ENCODE measurements at regions not wholly inside any gene's neighbourhood (a gene's known extent, or its start where the extent isn't known, plus 50 kb on each side); places are given as distances from the start of the nearest gene placed in this dataset.
"Not testable (repeated sequence)": the region's sequence is repeated elsewhere in the genome, so short reads cannot be mapped to it uniquely, and the experiment has no call there.

DNA sequence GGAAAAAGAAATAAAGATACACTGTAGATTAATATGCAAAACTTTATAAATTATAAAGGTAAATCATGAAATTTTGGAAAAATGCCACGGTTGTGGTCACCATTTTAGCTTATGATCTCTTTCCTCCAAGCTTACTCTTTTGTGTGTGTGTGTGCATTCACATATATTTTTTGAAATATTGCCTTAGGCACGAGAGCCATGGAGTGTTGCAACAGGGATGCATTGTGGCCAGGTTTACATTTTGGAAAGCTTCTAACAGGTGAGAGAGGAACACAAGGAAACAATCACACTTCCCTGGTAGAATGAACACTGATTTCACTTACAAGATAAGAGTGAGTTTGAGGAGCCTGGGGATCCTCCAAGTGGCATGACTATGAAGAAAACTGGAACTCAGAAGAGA is 214.5 kb upstream of the TENT5A start:
- no peak for DNase-seq (ENCODE audit: low spot score)

DNA sequence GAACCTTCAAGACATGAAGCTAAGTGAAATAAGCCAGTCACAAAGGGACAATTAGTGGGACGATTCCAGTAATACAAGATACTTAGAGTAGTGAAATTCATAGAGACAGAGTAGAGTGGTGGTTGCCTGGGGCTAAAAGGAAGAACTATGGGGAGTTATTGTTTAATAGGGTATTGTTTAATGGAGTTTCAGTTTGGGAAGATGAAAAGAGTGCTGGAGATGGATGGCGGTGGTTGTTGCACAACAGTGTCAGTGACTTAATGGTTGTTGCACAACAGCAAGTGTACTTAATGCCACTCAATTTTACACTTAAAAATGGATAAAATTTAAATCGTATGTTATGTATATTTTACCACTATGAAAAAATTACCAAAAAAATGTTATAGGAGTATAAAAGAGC is 209.7 kb upstream of the TENT5A start:
- DNase-seq (ENCODE audit: low spot score): no peak

DNA sequence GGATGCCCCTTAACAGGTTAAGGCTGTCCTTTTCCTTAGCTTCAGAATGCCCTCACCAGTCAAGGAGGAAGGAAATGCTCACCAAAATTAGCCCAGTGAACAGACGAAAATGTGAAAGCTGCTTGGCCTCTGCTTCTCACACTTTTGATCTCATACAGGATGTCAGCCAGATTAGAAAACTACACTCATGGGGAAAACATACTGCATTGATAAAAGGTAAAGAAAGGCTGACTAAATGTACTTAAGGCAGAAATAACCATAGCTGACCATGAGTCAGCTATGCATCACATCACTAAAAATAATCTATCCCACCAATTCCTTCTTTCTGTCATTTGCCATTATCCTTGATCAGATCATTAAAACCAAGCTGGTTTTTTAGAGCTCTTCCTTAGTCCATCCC is 198.4 kb upstream of the TENT5A start:
- no peak for DNase-seq (ENCODE audit: low spot score)

DNA sequence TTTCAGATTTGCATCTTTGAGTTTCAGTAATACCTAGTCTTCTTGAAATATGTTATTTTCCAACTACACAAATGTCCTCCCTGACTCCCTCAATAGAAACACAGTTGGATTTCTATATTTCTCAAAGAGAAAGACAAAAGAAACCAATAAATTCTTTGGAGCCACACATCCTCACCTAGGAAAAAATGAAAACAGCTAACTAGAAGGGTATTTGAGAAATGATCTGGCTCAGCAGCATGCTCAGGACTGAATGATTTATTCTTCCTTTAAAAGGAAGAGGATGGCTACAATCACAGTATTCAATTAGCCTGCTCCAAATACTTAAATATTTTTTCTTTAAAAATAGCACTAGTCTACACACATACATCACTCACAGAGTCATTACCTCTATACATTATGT is 196.4 kb upstream of the TENT5A start:
- no peak for DNase-seq (ENCODE audit: low spot score)

DNA sequence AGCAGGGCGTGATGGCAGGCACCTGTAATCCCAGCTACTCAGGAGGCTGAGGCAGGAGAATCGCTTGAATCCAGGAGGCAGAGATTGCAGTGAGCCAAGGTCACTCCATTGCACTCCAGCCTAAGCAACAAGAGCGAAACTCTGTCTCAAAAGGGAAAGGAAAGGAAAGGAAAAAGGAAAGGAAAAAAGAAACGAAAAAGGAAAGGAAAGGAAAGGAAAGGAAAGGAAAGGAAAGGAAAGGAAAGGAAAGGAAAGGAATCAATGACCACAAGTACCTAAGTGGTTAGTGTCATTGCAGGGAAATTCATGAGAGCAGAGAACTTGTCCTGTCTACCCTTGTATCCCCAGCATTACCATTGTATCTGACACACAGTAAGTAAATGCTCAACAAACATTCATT is 195.7 kb upstream of the TENT5A start:
- DNase-seq (ENCODE audit: low spot score): not testable (repeated sequence)

GRCh38 chr6:81944661-81945060 is 192.2 kb upstream of the TENT5A start:
- no peak for DNase-seq (ENCODE audit: low spot score)

DNA sequence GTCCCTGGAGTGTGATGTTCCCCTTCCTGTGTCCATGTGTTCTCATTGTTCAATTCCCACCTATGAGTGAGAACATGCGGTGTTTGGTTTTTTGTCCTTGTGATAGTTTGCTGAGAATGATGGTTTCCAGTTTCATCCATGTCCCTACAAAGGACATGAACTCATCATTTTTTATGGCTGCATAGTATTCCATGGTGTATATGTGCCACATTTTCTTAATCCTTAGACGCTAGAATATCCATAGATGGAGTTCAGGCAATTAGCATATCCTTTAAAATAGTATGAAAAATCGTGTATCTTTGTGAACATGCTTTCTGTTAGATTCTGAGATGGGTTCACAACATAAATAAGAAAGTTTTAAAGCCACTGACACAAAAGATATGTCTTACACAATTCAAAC is 190.4 kb upstream of the TENT5A start:
- DNase-seq (ENCODE audit: low spot score): not testable (repeated sequence)

GRCh38 chr6:81942067-81942370 is 189.5 kb upstream of the TENT5A start:
- DNase-seq (ENCODE audit: low spot score): no peak

GRCh38 chr6:81940451-81940985 is 188.0 kb upstream of the TENT5A start:
- DNase-seq (ENCODE audit: low spot score): no peak

DNA sequence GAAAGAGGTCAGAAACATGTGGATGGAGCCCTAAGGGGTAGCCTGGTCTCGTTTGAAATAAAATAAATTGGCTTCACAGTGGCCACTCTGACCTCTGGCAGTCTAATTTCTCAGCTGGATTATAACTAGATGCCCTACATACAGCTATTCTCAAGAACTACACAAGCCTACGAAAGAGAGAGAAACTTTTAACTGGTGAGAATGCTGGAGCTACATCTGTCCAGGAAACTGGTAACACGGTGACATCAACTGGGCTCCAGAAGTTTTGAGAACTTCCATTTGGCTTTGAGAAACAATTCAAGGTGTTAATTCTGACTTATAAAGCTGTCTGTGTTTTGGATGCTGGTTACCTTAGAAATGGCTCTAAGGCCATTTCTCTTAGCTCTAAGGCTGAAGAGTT is 187.3 kb upstream of the TENT5A start:
- no peak for DNase-seq (ENCODE audit: low spot score)

DNA sequence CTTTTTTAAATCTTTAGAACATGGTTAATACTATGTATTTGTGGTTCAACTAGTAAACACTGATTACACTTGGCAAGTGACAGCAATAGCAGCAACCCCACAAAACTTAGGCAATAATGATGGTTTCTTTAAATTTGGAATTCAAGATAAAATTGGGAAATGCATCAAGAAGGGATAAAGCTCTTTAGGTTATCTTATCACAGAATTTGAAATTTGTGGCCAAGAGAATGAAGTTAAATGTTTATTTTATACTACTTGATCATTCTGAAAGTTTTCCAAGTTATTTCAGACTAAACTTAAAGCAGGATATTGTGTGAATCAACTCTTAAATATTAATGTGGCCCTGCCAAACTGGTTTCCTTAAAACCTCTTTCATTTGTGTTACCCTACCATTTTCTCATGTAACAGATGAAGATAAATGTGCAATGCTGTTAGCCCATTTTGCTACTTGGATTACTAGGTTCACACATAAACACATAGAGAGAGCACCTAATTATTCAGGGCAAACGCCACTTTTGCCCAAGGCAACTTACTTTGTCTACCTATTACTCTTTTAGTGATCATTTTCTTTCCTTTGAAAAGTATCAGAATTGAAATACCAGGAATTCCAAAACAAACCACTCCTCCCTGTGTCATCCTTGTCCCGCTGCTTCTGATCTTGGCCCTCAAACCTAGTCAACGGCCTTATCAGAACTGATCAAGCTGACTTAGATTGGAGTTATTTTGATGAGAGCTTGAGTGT is 186.7 kb upstream of the TENT5A start:
- DNase-seq (ENCODE audit: low spot score): no peak

- DNase-seq (ENCODE audit: low spot score): no peak
Observed at GRCh38 chr6:81938014-81938856, 185.8 kb upstream of the TENT5A start.

GRCh38 chr6:81937296-81937937 is 184.9 kb upstream of the TENT5A start:
- no peak for DNase-seq (ENCODE audit: low spot score)

- DNase-seq (ENCODE audit: low spot score): peak; percentile 67
Observed at GRCh38 chr6:81934936-81935335, 182.5 kb upstream of the TENT5A start.

- no peak for DNase-seq (ENCODE audit: low spot score)
Observed at GRCh38 chr6:81933608-81934051, 181.1 kb upstream of the TENT5A start.

GRCh38 chr6:81933089-81933488 is 180.6 kb upstream of the TENT5A start:
- DNase-seq (ENCODE audit: low spot score): no peak

- DNase-seq (ENCODE audit: low spot score): not testable (repeated sequence)
Observed at GRCh38 chr6:81932448-81932847, 180.0 kb upstream of the TENT5A start.

DNA sequence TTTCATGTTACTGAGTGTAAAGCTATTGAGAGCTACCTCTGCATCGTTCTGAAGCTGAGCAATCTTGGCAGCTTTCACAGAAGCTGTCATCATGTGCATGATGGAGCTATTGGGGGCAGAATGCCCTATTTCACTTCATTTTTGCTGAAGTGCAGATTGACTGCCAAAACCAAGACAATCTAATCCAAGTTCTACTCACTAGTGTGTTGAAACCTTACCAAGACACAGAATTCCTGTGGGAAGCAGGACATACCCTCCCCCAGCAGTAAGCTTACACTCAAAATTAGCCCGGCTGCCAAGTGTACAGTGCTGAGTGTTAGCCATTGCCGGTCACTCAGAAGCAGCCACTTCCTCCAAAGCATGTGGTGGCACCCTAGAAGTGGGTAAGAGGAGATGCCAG is 177.3 kb upstream of the TENT5A start:
- peak; percentile 56 for DNase-seq (ENCODE audit: low spot score)

GRCh38 chr6:81925201-81925600 is 172.7 kb upstream of the TENT5A start:
- DNase-seq (ENCODE audit: low spot score): peak; percentile 63

DNA sequence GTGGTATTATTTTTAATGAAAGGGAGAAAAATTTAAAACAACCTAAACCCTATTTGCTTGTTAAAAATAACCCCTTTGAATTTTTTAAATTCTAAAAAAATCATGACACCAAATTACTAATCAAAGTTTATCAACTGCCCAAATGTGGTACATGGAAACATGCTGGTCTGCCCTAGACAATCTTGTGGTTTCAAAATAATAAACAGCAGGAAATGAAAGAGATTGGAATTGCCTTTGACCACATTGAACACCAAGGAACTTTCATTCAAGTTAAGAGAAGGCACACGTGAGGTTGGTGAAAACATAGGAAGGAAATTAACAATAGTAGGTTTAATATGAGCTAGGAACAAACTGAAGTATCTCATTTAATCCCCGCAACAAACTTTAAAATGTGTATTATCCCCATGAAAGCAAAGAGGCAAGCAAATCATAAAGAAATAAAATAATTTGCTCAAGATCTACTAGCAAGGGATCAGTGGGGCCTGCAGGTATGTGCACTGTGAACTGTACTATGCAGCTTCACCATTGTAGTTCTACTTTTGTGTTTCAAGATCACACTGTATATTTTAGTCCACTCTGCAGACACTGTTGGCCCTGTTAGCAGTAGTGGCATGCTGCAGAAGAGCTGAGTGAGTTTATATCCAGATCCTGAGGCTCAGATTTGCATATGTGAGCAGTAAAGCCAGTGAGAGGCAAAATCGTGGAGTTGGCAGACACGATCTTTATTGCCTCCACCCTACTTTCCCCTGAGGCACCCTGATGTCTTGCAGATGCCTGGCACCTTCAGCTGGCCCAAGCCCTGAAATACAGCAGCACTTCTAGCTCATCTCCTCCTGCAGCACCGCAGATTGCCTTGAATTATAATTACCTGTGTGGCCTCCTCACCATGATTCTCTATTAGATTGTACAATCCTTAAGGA is 157.8 kb upstream of the TENT5A start:
- DNase-seq (ENCODE audit: low spot score): peak; percentile 63

DNA sequence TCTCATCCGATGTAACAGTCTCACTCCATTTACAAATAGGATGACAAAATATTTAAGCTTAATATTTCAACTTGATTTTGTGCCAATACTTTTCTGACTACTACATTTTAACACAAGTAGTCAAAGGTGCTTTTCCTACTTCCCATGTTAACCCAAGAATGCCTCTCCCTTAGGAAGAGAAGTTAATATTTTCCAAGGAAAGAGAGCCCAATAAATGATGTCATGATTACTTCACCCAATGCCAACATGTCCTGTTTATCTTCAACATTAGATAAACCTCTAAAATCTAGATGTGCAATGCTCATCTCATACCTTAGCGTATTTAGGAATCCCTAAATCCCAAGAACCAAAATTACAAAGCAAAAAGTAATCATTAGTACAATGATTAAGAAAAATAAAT is 156.7 kb upstream of the TENT5A start:
- DNase-seq (ENCODE audit: low spot score): no peak
